Left renal pelvis (tissue), 4 donors: ENCODE measurements at regions not wholly inside any gene's neighbourhood (a gene's known extent, or its start where the extent isn't known, plus 50 kb on each side); places are given as distances from the start of the nearest gene placed in this dataset.
A peak's percentile ranks its signal among the peaks of the same experiment; 100 is the strongest.
"Not testable (repeated sequence)": the region's sequence is repeated elsewhere in the genome, so short reads cannot be mapped to it uniquely, and the experiment has no call there.

Source experiments
- DNase-seq, 4 donors: peaks; one replicate each; pipeline ENCODE4 v3.0.0-alpha.2; 2013; ENCODE audit warnings: low read depth in 4 of 4, low spot score in 3 of 4

DNA sequence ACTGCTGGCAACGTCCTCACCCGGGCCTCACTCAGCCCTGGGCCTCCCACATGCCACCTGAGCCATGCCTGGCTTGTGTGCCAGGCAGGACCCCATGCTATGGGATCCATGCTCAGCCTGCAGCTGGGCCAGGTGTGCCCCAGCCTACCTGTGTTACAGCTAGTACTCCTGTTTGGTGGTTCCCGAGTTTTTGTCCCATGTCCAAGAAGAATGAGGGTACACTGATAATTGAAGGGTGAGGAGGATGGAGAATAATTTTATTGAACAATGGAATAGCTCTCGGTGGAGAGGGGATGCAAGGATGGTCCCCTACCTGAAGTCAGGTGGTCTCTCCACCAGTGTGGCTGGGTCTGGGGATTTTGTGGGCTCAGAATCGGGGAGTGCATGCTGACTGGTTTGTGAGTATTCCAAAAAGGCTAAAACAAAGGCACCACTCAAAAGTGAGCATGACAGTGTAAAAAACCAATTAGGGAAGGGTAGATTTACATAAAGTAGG is 137.9 kb downstream of the TNFSF18 start:
- no peak for DNase-seq

DNA sequence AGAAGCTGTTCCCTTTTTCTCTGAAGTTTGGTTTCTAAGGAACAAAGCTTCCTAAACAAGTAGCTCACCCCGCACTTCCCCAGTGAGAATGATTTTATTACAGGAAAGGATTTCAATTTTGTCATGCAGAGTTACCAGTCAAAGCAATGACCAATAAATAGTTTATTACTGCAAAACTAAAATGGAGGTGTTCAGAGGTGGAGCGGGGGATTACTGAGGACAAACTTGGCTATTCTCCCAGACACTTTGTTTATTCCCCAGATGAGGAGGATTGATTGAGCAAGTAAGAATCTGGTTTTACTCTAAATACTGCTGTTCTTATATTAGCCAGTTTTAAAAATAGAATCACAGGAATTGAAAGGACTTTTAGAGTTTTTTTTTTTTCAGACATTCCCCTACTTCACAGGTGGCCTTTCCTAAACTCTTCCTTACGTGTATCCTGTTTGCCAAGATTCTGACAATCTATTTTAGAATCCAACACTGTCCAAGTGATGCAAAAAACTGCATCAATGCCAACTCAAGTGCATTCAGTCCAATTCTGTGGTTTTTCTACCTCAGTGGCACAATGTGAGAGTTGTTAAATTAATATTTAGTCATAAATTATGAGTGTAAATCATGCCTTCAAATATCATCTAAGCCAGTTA is 136.1 kb downstream of the TNFSF18 start:
- DNase-seq: no peak

- DNase-seq: no peak
These were observed 135.5 kb downstream of the TNFSF18 start for GRCh38 chr1:172915271-172915670.

DNA sequence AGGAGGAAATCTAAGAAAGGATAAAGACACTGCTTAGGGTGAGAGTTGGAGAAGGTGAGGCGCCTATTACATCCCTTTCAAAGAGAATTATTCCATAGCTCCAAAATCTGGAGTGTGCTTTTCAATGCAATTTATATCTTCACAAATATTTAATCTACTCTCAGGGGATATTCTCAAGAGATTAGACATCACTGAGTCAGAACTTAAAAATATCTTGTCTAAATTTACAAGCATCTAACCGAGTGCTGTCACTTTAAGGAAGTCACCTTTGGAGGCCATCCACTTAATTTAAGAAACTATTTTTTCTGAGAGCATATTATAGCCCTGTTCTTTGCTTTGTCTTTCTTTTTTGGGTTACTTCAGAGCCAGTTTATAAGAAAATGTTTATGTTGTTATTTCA is 134.6 kb downstream of the TNFSF18 start:
- no peak for DNase-seq

DNA sequence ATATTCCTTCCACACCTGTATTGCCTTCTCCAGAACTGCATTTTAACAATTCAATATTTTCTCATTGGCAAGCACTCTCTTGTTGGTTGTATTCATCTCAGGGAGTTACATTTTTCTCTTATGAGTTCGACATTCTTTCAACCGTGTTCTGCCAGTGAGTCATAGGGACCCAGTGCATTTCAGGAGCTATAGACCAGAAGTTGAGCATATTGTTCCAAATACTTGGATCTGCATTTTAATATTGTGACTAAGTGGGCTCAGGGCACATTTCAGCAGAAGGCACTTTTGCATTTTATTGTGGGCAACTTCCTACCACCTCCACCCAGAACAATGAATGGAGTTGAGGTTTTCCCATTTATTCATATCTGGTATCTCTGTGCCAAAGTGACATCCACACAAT is 132.8 kb downstream of the TNFSF18 start:
- no peak for DNase-seq

DNA sequence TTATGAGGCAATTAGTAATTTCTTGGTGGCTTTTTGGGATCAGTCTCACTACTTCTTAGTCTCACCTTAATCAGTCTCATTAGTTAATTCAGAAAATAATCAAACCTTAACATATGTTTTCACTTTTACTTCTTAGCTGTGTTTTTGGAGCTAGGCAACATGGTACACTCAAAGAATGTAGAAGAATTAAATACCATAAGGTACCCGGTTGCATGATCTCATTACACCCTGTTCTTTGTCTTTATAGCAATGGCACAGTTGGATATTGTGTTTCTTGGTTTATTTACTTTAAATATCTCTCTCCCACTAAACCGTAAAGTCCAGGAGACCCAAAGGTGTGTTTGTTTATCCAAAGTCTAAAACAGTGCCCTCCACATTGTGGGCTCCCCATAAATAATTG is 132.3 kb downstream of the TNFSF18 start:
- DNase-seq: no peak

DNA sequence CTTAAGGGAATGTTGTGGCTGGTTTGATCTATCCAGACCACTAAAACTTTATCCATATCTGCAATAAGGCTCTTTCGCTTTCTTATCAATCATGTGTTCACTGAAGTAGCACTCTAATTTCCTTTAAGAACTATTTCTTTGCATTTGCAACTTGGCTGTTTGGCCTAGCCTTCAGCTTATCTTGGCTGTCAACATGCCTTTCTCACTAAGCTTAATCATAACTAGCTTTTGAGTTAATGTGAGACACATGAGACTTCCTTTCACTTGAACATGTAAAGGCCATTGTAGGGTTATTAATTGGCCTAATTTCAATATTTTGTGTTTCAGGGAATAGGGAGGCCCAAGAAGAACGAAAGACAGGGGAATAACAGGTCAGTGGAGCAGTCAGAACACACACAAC is 124.7 kb downstream of the TNFSF18 start:
- DNase-seq: no peak

- no peak for DNase-seq
These were observed 122.3 kb downstream of the TNFSF18 start for GRCh38 chr1:172928412-172928811.

DNA sequence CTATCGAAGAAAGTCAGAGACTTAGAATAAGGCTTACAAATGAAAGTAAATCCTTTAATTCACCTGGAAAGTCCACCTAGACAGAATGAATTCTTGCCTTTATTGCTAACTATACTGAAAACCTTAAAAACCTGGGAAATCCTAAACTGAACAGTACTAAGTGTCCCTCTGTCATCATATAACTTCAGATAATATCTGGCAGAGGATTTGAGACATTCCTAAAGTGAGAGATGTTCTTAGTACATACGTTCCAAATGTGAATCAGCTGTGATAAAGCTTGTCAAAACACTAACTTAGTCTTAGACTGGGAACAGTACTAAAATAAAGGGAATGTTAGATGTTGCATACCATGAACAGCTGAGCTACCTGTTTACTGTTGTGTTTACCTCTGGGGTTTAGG is 121.7 kb downstream of the TNFSF18 start:
- DNase-seq: no peak

DNA sequence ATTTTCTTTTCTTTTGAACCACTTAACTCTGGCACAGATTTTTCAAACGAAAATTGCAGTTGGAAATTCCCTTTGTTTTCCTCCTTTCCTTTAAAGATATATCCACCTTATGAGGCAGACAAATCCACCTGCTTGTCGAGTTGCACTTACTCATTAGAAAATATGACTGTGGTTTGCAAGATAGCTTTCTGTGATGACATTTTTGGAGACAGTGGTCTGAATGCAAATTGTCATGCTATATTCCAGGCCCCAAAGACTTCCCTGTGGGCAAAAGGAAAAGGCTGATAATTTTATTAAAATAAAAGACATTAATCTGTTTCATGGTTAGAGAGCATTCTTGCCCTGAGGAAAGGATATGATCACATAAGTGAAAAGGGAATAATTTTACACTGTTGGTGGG is 120.6 kb downstream of the TNFSF18 start:
- no peak for DNase-seq

- no peak for DNase-seq
These were observed 119.4 kb downstream of the TNFSF18 start for GRCh38 chr1:172931340-172931739.

DNA sequence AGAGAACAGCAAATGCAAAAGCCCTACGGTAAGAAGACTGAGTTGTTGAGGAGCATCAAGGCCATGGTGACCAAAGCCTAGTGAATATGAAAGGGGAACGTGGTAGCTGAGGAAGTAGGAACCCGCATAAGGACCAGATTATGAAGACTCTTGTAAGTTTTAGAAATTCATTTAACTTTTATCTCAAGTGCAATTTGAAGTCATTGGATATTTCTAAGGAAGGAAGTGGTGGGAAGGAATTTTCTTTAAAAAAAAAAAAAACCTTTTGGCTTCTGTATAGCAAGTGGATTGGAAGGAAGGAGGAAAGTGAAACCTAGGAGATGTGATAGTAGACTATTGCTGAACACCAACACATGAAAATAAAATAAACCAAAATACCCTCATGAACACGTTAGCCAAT is 119.0 kb downstream of the TNFSF18 start:
- no peak for DNase-seq

DNA sequence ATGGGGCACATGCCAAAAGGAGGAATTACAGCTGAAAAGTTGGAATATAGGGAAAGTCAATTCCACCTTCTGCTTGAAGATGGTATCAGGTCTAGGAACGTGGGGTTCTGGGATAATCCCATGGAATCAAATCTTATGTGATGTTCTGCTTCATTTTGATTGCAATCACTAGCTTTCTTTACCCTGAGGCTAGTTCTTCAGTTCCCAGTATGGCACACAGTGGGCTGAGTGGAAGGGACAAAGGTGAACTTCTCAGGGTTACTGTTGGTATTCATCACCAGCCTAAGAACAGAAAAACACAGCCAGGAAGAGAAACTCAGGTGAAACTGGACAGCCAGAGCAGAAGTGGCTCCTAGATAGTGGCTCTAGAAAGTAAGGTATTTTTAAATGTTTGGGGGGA is 117.8 kb downstream of the TNFSF18 start:
- DNase-seq: no peak

DNA sequence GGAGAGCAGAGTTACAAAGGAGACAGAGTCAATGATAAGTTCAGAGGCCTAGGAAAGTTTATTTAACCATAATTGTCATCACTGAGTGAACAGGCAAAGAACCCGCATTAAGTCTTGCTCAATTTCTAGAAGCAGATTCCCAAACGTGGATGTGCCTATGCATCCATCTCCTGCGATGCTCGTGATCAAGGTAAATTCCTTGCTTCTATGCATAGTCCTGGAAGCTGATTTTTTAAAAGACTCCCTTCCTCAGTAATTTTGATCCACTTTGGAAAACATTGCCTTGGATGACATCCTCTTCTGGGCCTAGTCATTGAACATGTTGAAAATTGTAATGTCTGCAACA is 116.4 kb downstream of the TNFSF18 start:
- no peak for DNase-seq

- no peak for DNase-seq
These were observed 115.6 kb downstream of the TNFSF18 start for GRCh38 chr1:172935062-172935592.

GRCh38 chr1:172936088-172936645 is 114.6 kb downstream of the TNFSF18 start:
- no peak for DNase-seq

DNA sequence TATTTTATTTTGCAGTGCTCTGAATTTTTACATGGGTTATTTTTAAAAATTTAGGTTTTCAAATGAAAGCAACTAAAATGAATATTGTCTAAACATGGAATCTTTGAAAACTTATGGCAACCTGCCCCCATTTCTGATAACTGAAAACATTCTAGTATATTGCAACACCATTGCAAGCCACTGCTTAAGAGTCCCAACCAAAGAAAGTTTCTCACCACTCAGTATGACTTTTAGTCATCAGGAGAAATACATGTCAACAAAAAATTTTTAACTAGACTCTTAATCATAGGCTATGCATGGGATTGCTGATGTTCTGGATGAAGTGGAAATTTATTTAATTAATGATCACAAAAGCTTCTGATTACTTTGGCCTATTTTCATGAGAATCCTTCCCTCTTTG is 112.1 kb downstream of the TNFSF18 start:
- DNase-seq: no peak

DNA sequence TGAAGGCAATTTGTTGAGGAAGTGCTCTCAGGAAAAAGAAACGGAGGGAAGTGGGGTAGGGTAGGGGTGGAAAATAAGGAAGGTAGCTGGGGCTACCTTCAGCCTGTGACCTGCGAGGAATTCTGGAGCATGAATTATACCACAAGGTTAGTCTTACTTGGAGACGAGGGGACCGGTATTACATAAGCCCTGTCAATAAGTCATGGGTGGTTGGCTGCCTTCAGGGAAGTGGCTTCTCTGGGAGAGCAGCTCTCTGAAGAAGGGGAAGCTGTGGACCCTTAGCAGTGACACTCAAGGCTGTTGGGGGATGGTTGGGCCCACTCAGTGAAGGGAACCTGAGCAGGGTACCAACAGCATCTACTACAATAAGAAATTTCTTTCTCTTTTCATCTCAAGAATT is 111.3 kb downstream of the TNFSF18 start:
- DNase-seq: no peak

GRCh38 chr1:172940174-172940855 is 110.4 kb downstream of the TNFSF18 start:
- DNase-seq: peak in 3 of 4 donors; percentile 28 to 31 (median 30)

GRCh38 chr1:172941471-172941870 is 109.3 kb downstream of the TNFSF18 start:
- DNase-seq: no peak

DNA sequence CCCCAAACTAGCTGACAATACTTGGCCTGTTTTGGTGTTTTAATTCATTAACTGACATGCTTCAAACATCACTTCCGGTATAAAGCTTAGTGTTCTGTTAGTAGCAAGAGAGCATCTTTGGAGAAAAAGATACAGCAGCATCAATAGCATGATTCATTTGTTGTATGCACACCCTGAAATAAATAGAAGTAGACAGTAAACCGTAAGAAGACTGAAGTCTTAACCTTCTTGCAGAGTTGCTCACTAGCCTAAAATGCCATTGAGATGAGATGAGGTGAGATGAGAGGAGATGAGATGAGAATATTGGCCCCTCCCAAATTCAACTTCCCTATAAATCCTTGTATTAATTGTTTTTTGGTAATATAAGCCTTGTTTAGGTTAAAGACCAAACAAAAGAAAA is 108.8 kb downstream of the TNFSF18 start:
- no peak for DNase-seq

DNA sequence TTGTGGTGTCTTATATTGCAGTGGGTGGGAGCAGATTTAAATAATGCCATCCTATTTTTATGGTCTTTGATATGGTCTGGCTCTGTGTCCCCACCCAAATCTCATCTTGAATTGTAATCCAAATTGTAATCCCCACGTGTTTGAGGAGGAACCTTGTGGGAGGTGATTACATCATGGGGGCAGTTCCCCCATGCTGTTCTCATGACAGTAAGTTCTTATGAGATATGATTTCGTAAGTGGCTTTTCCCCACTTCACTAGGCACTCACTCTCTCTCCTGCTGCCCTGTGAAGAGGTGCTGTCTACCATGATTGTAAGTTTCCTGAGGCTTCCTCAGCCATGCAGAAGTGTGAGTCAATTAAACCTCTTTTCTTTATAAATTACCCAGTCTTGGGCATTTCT is 107.6 kb downstream of the TNFSF18 start:
- not testable (repeated sequence) for DNase-seq
